ENCODE measurements at regions not wholly inside any gene's neighbourhood (a gene's known extent, or its start where the extent isn't known, plus 50 kb on each side); places are given as distances from the start of the nearest gene placed in this dataset.

GRCh38 chr14:82045339-82045738 lies 511.7 kb upstream of the SEL1L start:
- TF ChIP-seq CTCF (conservative IDR thresholded peaks at IDR 0.05; ENCODE audit: low read depth in 2 of 2): no peak
- no peak for TF ChIP-seq EZH2 (IDR thresholded peaks at IDR 0.05; ENCODE audit: low read depth, unreplicated experiment)
- no peak for TF ChIP-seq REST (IDR thresholded peaks at IDR 0.05; ENCODE audit: unreplicated experiment)
- no peak for TF ChIP-seq CREB1 (CRISPR knock-in tag; IDR thresholded peaks at IDR 0.05; ENCODE audit: low read depth)
- TF ChIP-seq JUNB (IDR thresholded peaks at IDR 0.05; ENCODE audit: unreplicated experiment): no peak
- no peak for TF ChIP-seq POLR2AphosphoS5 (IDR thresholded peaks at IDR 0.05; ENCODE audit: low read depth)
- TF ChIP-seq EZH2phosphoT487 (IDR thresholded peaks at IDR 0.05; ENCODE audit: unreplicated experiment): no peak
- no peak for TF ChIP-seq ETS1 (IDR thresholded peaks at IDR 0.05)
- no peak for TF ChIP-seq ZNF331 (CRISPR knock-in tag; IDR thresholded peaks at IDR 0.05; ENCODE audit: low read depth)

Measured in GM23338 (cell line).